HG03521 (cell line): ENCODE measurements at regions not wholly inside any gene's neighbourhood (a gene's known extent, or its start where the extent isn't known, plus 50 kb on each side); places are given as distances from the start of the nearest gene placed in this dataset.
"Not testable (repeated sequence)": the region's sequence is repeated elsewhere in the genome, so short reads cannot be mapped to it uniquely, and the experiment has no call there.

ENCODE experiments used
- ATAC-seq: cut with Tn5 transposase; IDR thresholded peaks from one replicate; pipeline ENCODE4 v1.9.1; 2021; ENCODE audit warnings: mild to moderate bottlenecking, moderate library complexity; ENCODE audit not compliant: unreplicated experiment

DNA sequence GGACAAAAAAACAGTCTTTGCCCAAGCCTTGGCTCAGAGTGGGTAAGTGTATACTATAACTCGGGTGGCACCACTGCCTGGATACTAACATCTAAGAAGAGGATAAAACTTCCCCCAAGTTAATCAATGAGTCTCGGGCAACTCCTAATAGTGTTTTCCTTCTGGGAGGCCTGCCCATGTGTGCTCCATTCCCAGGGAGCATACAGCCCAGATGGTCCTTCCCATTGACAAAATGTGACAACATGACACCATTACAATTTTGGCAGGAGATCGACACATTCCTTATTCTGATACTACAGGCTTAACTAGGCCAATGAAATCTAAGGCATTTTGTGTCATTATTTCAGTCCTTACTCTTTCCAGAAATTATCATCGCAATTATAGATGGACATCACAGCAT is 52.7 kb upstream of the CRIM1 start:
- ATAC-seq = no peak

- ATAC-seq = no peak
Measured at GRCh38 chr2:36301843-36302242, 53.7 kb upstream of the CRIM1 start.

GRCh38 chr2:36300697-36301096 is 54.9 kb upstream of the CRIM1 start:
- no peak for ATAC-seq

DNA sequence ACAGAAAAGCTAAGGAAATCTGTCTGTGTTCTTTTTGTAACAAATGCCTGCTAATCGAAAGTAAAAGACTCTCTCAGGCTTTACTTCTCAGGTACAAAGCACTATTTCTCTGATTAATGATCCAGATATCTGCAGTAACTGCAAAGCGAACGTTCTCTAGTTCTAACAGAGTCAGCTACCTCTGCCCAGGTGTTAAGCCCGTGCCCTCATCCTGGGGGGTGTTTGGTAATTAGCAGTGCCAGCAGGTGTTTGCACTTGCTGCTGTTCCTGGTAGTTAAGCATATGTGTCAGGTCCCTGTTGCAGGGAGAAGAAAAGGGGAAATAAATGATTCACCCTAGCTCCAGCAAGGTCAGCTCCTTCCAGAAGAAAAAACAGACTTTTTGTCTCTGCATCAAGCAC is 58.8 kb upstream of the CRIM1 start:
- ATAC-seq = no peak

GRCh38 chr2:36294316-36294721 is 61.3 kb upstream of the CRIM1 start:
- ATAC-seq = no peak

- no peak for ATAC-seq
Measured at GRCh38 chr2:36290306-36290856, 65.2 kb upstream of the CRIM1 start.

DNA sequence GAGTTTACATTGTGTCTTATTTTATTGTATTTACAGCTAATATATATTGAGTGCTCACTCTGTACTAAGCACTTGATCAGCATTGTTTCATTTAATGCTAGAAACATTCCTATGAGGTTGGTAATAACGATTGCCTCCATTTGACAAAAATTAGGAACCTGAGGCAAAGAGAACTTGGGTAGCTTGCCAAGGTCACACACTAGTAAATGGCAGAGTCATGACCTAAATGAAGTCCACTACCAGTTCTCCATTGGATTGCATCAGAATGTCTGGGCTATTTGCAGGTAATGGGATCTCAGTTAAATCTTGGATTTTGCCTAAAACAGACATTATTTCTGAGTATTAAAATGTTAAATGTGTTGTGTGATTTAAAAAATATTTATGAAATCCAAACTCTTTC is 65.8 kb upstream of the CRIM1 start:
- ATAC-seq = no peak

DNA sequence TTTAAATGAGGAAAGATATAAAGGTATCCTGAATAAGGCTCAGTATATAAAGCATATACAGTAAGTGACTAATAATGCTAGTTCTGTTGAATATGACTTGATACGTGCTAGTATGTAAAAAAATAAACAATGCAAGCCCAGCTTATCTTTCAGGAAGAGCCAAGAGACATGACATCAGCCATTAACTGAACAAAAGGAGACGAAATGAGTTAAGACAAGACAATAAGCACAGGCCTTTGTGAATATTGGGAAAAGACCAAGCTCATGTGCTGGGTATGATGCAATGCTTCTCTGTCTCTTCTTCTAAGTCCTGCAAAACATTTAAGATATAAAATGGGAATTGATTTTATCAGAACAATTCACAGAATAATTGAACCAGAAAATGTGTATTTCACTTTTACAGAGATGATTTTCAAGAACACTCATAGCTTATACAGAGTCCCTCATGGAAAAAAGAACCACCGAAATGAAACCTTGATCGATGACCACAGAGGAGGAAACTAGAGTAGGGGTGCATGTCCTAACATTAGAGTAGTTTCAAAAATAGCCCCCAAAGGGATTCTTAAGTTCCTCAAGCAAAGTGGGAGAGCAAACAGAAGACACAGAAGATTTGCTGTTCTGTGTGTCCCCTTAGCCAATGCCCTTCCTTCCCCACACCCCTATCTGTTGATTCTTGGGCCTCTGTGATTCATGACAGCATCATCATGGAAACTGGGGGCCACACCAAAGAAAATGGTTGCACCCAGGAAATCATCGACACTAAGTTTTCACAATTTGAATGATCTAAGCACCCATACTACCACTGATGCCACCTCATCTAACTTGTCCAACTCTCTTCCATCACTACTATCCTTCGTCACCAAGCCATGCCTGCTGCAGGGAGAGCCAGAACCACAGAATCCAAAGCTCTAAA is 68.0 kb upstream of the CRIM1 start:
- no peak for ATAC-seq

DNA sequence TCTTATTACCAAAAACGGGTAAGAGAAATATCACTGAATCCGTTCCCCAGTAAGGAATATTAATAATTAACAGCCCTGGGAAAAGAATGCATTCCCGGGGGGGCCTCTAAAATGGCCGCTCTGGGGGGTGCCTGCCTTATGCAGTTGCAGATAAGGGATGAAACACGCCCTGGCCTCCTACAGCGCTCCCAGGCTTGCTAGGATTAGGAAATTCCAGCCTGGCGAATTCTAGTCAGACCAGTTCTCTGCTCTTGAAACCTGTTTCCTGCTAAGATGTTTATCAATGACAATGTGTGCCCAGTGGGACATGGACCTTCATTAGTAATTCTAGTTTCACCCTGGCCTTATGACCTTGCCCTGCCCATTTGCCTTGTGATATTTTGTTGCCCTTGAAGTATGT is 76.1 kb upstream of the CRIM1 start:
- not testable (repeated sequence) for ATAC-seq

- ATAC-seq = no peak
Measured at GRCh38 chr2:36277881-36278523, 77.6 kb upstream of the CRIM1 start.

DNA sequence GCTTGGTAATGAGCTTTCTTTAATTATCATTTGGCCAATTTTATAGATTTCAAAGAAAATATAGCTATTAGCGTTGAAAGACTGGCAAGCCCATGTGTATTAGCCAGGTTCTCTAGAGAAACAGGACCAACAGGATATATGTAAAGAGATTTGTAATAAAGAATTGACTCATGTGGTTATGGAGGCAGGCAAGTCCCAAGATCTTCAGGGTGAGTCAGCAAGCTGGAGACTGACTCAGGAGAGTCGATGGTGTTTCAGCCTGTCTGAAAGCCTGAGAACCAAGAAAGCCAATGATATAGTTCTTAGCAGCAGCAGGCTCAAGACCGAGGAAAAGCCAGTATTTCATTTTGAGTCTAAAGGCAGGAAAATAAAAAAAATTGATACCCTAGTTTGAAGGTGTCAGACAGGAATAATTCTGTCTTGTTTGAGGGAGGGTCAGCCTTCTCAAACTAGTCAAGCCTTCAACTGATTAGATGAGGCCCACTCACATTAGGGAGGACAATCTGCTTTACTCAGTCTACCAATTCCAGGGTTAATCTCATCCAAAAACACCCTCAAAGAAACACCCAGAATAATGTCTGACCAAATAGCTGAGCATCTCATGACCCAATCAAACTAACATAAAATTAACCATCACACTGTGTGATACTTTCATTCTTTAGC is 78.3 kb upstream of the CRIM1 start:
- ATAC-seq = no peak

GRCh38 chr2:36271266-36271665 is 84.3 kb upstream of the CRIM1 start:
- ATAC-seq = no peak

- no peak for ATAC-seq
Measured at GRCh38 chr2:36270758-36271157, 84.8 kb upstream of the CRIM1 start.

DNA sequence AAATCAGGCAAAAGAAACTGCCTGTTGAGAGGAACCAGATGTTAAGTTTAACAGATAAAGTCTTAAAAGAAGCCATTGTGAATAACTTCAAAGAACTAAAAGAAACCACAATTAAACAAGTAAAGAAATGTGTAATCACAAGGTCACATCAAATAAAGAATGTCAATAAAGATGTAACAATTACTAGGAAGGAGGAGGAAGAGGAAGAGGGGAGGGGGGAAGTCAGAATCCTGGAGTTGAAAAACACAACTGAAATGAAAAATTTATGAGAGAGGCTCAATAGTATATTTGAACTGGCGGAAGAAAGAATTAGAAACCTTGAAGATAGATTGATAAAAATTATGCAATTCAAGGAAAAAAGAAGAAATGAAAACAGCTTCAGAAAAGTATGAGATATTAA is 88.4 kb upstream of the CRIM1 start:
- ATAC-seq = no peak

DNA sequence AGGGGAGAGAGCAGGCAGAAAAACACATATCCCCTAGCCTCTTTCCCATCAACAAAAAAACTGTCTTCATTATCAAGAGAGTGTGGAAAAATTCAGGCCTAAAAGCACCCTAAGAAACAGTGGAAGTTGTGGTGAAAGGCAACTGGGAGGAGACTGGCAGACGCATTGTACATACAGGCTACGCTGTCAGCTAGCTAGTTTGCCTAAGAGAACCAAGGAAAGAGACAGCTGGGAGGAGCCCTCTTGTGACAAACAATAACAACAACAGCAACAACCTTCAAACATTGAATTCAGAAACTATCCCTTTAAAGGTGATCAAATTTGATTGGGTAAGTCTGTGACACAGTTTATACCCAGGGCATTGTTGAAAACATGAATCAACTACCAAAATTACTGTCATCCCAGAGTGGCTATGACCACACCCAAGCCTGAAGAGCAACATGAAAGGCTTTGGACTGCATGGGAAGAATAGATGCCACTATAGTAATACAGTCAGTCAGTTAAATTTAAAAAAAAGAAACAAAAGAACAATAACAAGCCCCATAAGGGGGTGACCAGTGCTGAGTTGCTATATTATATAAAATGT is 88.9 kb upstream of the CRIM1 start:
- ATAC-seq = no peak

GRCh38 chr2:36262581-36262980 is 93.0 kb upstream of the CRIM1 start:
- ATAC-seq = no peak

- ATAC-seq = no peak
Measured at GRCh38 chr2:36255863-36256262, 99.7 kb upstream of the CRIM1 start.

GRCh38 chr2:36253086-36253485 is 102.5 kb upstream of the CRIM1 start:
- no peak for ATAC-seq

GRCh38 chr2:36246320-36246990 is 109.1 kb upstream of the CRIM1 start:
- peak; percentile 79 for ATAC-seq

- no peak for ATAC-seq
Measured at GRCh38 chr2:36245651-36246050, 109.9 kb upstream of the CRIM1 start.

- no peak for ATAC-seq
Measured at GRCh38 chr2:36238106-36238505, 117.5 kb upstream of the CRIM1 start.
